Astrocyte of the cerebellum (primary cell): ENCODE measurements at regions not wholly inside any gene's neighbourhood (a gene's known extent, or its start where the extent isn't known, plus 50 kb on each side); places are given as distances from the start of the nearest gene placed in this dataset.

ENCODE experiments used
- DNase-seq: peaks from one replicate; pipeline ENCODE4 v3.0.0-alpha.2; 2011; ENCODE audit warnings: low read depth
- H3K4me3 ChIP-seq: 2 replicates; pipeline ENCODE4 v1.5.1; 2011; ENCODE audit warnings: mild to moderate bottlenecking, low read depth, low read length, moderate library complexity
- in situ Hi-C: cut with HindIII; loops from 2 replicates; pipeline ENCODE4 v1.10.0; 2017; ENCODE audit warnings: low sequenced_read_pairs
- TF ChIP-seq, protein P1 (sequence below): IDR thresholded peaks from 2 replicates; pipeline ENCODE4 v1.5.1; 2012; ENCODE audit warnings: low read length, low read depth, moderate library complexity, mild to moderate bottlenecking; ENCODE audit errors: missing control alignments

DNA sequence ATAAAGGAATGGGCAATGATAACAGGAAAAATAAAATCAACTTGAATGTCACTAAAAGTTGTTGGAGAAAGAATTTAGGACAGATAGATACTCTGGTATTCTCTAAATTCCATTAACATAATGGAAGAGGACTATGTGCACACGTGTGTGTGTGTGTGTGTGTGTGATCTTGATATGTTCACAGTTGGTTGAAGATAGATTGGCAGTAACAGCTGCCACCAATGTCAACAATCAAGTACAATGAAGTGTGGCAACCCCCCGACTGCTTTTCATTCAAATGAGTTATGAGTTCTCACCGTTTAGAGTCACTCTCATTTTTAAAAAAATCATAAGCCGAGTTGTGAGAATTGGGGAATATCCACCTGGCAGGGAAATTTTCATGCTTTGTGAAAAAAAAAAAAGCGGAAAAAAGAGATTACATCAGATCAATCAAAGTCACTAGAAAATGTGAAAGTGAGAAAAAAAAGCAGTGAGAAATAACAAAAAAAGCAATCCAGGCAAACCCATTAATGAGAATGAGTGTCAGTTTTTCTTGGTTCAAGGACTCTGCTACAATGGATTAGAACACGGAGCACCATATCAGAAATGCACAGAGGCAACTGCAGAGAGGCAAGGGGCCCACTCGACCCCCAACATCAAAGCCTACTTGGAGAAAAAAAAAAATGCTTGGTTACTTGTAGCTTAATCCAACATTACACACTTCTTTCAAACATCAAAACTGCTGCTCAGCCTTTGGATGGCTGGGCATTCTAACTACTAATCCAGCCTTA, 414.9 kb upstream of the PITX2 start:
- H3K4me3 ChIP-seq: no peak overlapping the region
- in situ Hi-C loops: no loop called here
- TF ChIP-seq, protein P1, sequence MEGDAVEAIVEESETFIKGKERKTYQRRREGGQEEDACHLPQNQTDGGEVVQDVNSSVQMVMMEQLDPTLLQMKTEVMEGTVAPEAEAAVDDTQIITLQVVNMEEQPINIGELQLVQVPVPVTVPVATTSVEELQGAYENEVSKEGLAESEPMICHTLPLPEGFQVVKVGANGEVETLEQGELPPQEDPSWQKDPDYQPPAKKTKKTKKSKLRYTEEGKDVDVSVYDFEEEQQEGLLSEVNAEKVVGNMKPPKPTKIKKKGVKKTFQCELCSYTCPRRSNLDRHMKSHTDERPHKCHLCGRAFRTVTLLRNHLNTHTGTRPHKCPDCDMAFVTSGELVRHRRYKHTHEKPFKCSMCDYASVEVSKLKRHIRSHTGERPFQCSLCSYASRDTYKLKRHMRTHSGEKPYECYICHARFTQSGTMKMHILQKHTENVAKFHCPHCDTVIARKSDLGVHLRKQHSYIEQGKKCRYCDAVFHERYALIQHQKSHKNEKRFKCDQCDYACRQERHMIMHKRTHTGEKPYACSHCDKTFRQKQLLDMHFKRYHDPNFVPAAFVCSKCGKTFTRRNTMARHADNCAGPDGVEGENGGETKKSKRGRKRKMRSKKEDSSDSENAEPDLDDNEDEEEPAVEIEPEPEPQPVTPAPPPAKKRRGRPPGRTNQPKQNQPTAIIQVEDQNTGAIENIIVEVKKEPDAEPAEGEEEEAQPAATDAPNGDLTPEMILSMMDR: no peak
- no peak for DNase-seq

DNA sequence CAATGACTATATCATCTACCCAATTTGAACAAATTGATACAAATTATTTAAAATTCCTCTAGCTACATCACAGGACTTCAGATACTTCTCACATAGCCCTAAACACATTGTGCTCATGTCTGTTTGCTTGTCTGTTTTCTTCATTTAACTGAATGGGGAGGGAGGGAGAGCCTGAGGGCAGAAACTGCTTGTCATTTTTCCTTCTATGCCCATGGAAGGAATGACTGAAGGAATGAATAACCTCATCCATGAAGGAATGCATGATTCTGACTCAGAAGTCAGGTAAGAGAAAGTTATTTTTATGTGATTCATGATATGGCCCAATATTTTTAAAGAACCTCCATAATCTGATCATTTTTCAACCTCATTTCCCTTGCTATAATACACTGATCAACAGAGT, 418.0 kb upstream of the PITX2 start:
- in situ Hi-C loops: no loop called here
- H3K4me3 ChIP-seq: no peak overlapping the region
- TF ChIP-seq, protein P1: no peak
- no peak for DNase-seq

DNA sequence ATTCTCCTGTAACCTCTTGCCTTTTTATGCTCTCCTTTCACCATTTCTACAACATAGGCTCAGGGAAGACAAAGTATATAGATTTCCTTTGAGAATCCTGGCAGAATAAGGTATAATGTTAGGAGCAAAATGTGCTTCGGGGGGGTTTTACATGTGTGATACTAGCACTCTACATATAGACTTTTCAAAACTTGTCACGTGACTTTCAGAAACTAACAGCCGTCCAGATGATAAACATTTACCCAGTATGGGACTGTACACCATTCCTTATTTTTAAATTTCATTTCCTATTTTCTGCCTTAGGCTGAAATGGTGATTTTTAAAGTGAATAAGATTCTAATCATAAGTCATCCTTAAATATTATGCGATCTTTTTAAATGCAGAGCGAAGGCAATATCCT, 420.4 kb upstream of the PITX2 start:
- in situ Hi-C loops: no loop called here
- H3K4me3 ChIP-seq: no peak overlapping the region
- TF ChIP-seq, protein P1: no peak
- DNase-seq: no peak

DNA sequence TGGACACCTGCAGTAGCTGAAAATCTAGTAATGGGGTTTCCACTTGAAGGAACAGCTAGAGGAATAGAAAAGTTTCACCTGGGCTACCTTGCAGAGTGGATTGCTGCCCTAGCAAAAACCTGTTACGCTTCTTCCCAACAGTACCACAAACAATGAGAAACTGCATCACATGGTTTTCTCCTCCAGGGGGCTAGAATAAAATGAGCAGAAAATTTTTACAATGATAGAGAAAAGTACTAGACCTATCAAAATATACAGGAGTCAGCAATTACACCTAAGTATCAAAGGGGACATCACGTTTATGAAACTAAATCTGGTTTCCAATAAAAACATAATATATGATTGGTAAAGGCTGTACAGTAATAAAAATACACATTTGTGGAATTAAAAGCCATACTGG, 423.1 kb upstream of the PITX2 start:
- TF ChIP-seq, protein P1: no peak
- no peak for DNase-seq
- in situ Hi-C loops: no loop called here
- H3K4me3 ChIP-seq: no peak overlapping the region

DNA sequence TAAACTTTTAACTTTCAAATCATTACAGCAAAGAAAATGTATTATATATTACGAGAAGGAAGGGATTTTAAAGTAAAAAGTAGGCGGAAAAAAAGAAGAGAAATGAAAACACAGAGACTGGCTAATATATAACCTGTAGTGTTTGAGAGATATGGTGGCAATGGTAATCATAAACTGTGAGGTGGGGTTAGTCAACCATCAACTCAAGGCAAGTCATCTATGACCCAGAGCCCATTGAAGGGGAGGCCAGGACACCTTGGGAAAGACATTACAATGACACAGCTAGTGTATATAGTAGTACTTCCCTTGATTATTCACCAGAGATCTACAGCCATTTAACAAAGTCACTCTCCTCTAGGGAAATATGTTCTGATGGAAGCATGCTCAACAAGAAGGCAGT, 423.9 kb upstream of the PITX2 start:
- H3K4me3 ChIP-seq: no peak overlapping the region
- TF ChIP-seq, protein P1: no peak
- DNase-seq: no peak
- in situ Hi-C loops: no loop called here

DNA sequence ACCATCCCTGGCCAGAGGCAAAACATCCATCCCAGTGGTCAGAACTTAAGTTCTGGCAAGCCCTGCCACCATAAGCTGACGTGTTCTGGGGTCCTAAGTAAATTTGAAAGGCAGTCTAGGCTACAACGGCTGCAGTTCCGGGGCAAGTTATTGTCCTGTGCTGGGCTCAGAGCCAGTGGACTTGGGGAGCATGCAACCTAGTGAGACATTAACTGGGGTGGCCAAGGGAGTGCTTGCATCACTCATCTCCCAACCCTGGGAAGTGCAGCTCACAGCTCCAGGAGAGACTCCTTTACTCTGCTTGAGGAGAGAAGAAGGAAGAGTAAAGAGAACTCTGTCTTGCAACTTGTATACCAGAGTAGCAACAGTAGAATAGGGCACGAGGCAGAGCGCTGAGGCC, 425.4 kb upstream of the PITX2 start:
- TF ChIP-seq, protein P1: no peak
- DNase-seq: no peak
- in situ Hi-C loops: no loop called here

More for the DNA sequence above, 425.4 kb upstream of the PITX2 start:
- no peak overlapping the region for H3K4me3 ChIP-seq
